ENCODE measurements at regions not wholly inside any gene's neighbourhood (a gene's known extent, or its start where the extent isn't known, plus 50 kb on each side); places are given as distances from the start of the nearest gene placed in this dataset.

- Histone ChIP-seq H3K79me2 (replicated peaks; ENCODE audit: insufficient read depth) (no peaks in the 10 kb centered on the region), H3K4me1 (ENCODE audit: insufficient read depth) (peaks cover 26% of the 10 kb centered on the region), H3K27ac (ENCODE audit: low read depth) (no peak overlapping the region), H3K9me2 (ENCODE audit: insufficient read depth) (peaks cover 16% of the 10 kb centered on the region; the same call in 1 of the 2 replicates), H3F3A (replicated peaks; ENCODE audit: low read depth) (no peaks in the 10 kb centered on the region), H3K4me3 (no peak overlapping the region), H3K27me3 (ENCODE audit: insufficient read depth) (no peaks in the 10 kb centered on the region), H2AFZ (peak overlapping the region; percentile 82; the same call in 1 of the 2 replicates), H3K4me2 (peak overlapping the region; percentile 48; the same call in 1 of the 2 replicates), H3K36me3 (ENCODE audit: insufficient read depth) (no peaks in the 10 kb centered on the region), H4K20me1 (replicated peaks; ENCODE audit: insufficient read depth) (no peaks in the 10 kb centered on the region)
- Mint-ChIP-seq H3K36me3 (ENCODE audit: low read depth) (no peaks in the 10 kb centered on the region), H3K4me1 (peaks cover 33% of the 10 kb centered on the region), H3K27ac (no peak overlapping the region; the same call in 1 of the 2 replicates), H3K27me3 (ENCODE audit: insufficient read depth, low read depth, poor library complexity) (peaks cover 2% of the 10 kb centered on the region), H3K4me3 (no peak overlapping the region), H3K9me3 (no peaks in the 10 kb centered on the region)
- DNase-seq (ENCODE audit: low spot score) (no peak), ATAC-seq (peak; percentile 75)
- no peak for TF ChIP-seq POLR2AphosphoS5 (IDR thresholded peaks at IDR 0.05; ENCODE audit: low read depth)
Observed at GRCh38 chr5:68534131-68534940, 318.8 kb downstream of the PIK3R1 start.

GRCh38 chr5:68534956-68535520 lies 319.5 kb downstream of the PIK3R1 start:
- Histone ChIP-seq H3K4me1 (ENCODE audit: insufficient read depth) (peaks cover 26% of the 10 kb centered on the region), H2AFZ (peak overlapping the region; percentile 82), H3F3A (replicated peaks; ENCODE audit: low read depth) (no peaks in the 10 kb centered on the region), H3K36me3 (ENCODE audit: insufficient read depth) (no peaks in the 10 kb centered on the region), H3K27me3 (ENCODE audit: insufficient read depth) (no peaks in the 10 kb centered on the region), H4K20me1 (replicated peaks; ENCODE audit: insufficient read depth) (no peaks in the 10 kb centered on the region), H3K4me2 (peak overlapping the region; percentile 48), H3K4me3 (no peak overlapping the region), H3K27ac (ENCODE audit: low read depth) (no peak overlapping the region), H3K79me2 (replicated peaks; ENCODE audit: insufficient read depth) (no peaks in the 10 kb centered on the region), H3K9me2 (ENCODE audit: insufficient read depth) (peaks cover 16% of the 10 kb centered on the region)
- TF ChIP-seq REST (IDR thresholded peaks at IDR 0.05; ENCODE audit: unreplicated experiment) (no peak), CREB1 (CRISPR knock-in tag; IDR thresholded peaks at IDR 0.05; ENCODE audit: low read depth) (no peak)
- H3K36me3 Mint-ChIP-seq (ENCODE audit: low read depth) = no peaks in the 10 kb centered on the region
- peaks cover 33% of the 10 kb centered on the region for H3K4me1 Mint-ChIP-seq
- H3K9me3 Mint-ChIP-seq = no peaks in the 10 kb centered on the region
- H3K27me3 Mint-ChIP-seq (ENCODE audit: insufficient read depth, low read depth, poor library complexity) = peaks cover 2% of the 10 kb centered on the region
- no peak overlapping the region; the same call in 1 of the 2 replicates for H3K27ac Mint-ChIP-seq
- peak overlapping the region; percentile 2; the same call in 1 of the 3 replicates for H3K4me3 Mint-ChIP-seq
- DNase-seq (ENCODE audit: low spot score) = no peak
- peak; percentile 55 for ATAC-seq

- no peak overlapping the region for H3K4me2 ChIP-seq
- H3K27me3 ChIP-seq (ENCODE audit: insufficient read depth) = no peaks in the 10 kb centered on the region
- no peak overlapping the region for H3K27ac ChIP-seq (ENCODE audit: low read depth)
- Mint-ChIP-seq H3K9me3 (no peaks in the 10 kb centered on the region), H3K4me1 (peaks cover 30% of the 10 kb centered on the region), H3K4me3 (no peak overlapping the region), H3K36me3 (ENCODE audit: low read depth) (no peaks in the 10 kb centered on the region), H3K27me3 (ENCODE audit: insufficient read depth, low read depth, poor library complexity) (peaks cover 2% of the 10 kb centered on the region), H3K27ac (no peak overlapping the region)
- H3K36me3 ChIP-seq (ENCODE audit: insufficient read depth) = no peaks in the 10 kb centered on the region
- H3K9me2 ChIP-seq (ENCODE audit: insufficient read depth) = peaks cover 3% of the 10 kb centered on the region
- peaks cover 24% of the 10 kb centered on the region for H3K4me1 ChIP-seq (ENCODE audit: insufficient read depth)
- H3K4me3 ChIP-seq = no peak overlapping the region
- no peak overlapping the region for H2AFZ ChIP-seq
- H4K20me1 ChIP-seq (replicated peaks; ENCODE audit: insufficient read depth) = no peaks in the 10 kb centered on the region
- no peak for ATAC-seq
- no peak for DNase-seq (ENCODE audit: low spot score)
- no peaks in the 10 kb centered on the region for H3F3A ChIP-seq (replicated peaks; ENCODE audit: low read depth)
- no peaks in the 10 kb centered on the region for H3K79me2 ChIP-seq (replicated peaks; ENCODE audit: insufficient read depth)
- TF ChIP-seq ZNF462 (CRISPR knock-in tag; IDR thresholded peaks at IDR 0.05) (no peak), CREB1 (CRISPR knock-in tag; IDR thresholded peaks at IDR 0.05; ENCODE audit: low read depth) (no peak)
Observed at GRCh38 chr5:68538814-68539420, 323.4 kb downstream of the PIK3R1 start.

All from GM23338 (cell line).